Fibroblast of skin of right biceps (primary cell): ENCODE measurements at regions not wholly inside any gene's neighbourhood (a gene's known extent, or its start where the extent isn't known, plus 50 kb on each side); places are given as distances from the start of the nearest gene placed in this dataset.
"Not testable (repeated sequence)": the region's sequence is repeated elsewhere in the genome, so short reads cannot be mapped to it uniquely, and the experiment has no call there.

Source experiments
- DNase-seq: peaks from one replicate; pipeline ENCODE4 v3.0.0-alpha.2; 2013

DNA sequence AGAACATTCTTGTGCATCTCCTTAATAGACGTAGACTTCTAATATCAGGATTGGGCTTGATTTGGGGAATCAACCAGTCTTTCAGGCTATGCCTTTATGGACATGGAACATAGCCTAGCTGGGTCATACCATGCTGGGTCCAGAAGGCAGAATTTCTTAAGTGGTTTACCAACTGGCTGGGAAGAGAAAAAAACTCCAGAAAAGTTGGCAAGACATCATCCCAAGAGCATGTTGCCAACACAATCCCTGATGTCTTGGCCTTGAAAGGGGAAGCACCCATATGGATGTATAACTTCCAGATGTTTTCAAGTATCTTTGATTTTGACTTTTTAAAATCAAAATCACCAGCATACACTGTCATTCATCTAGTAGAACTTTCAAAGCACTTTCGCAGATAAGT lies 138.0 kb upstream of the FGF13 start:
- no peak for DNase-seq

- DNase-seq = peak; percentile 1
These were observed 136.4 kb upstream of the FGF13 start for GRCh38 chrX:138847930-138848329.

DNA sequence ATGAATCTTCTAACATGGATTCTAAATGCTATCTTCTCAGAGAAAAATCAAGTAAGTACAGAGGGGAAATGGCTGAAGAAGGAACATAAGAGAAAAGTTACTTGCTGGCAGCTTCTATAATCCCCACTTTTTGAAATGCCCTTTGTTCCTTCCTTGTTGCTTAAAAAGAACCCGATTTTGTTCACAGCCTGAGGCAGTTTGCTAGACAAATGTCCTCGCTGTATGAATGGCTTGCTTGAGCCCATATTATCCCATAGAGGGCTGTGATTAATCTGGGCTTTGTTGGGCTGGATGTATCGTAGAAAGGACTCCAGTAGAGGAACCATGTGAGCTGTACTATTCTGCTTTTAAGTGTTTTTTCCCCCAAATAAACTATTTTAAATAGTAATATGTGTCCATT lies 134.3 kb upstream of the FGF13 start:
- no peak for DNase-seq

- not testable (repeated sequence) for DNase-seq
These were observed 95.9 kb upstream of the FGF13 start for GRCh38 chrX:138807400-138807799.

- DNase-seq = no peak
These were observed 82.7 kb upstream of the FGF13 start for GRCh38 chrX:138794246-138794645.

DNA sequence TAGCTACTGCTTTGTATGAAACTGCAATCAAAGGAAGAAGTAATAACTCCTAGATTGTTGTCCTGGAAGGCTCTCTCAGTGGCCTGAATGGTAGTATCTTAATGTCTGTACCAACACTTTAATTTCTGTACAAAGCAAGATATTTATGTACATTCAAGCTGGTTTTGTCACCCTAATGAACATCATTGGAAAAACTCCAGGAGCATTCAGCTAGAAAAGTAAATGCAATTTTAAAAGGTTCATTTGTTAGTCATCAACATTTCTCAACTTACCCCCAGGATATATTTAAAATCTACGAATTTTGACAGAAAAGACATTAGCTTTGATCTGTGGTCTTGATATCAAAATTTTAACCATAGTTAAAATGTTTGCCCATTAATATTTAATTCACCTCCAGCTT lies 80.0 kb upstream of the FGF13 start:
- DNase-seq = no peak

- DNase-seq = no peak
These were observed 77.3 kb upstream of the FGF13 start for GRCh38 chrX:138788771-138789170.

GRCh38 chrX:138778576-138778909 lies 67.0 kb upstream of the FGF13 start:
- not testable (repeated sequence) for DNase-seq

DNA sequence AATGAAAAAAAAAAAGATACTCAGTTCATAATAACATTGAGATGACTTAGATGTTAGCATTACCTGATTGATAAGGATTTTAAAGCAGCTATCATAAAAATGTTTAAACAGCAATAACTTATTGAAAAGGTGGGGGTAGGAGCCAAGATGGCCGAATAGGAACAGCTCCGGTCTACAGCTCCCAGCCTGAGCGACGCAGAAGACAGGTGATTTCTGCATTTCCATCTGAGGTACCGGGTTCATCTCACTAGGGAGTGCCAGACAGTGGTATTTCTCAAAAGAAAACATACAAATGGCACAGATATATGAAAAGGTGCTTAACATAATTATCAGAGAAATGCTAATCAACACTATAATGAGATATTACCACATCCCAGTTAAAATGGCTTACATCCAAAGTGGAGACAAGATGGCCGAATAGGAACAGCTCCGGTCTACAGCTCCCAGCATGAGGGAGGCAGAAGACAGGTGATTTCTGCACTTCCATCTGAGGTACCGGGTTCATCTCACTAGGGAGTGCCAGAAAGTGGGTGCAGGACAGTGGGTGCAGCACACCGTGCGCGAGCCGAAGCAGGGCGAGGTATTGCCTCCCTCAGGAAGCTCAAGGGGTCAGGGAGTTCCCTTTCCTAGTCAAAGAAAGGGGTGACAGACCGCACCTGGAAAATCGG lies 66.5 kb upstream of the FGF13 start:
- not testable (repeated sequence) for DNase-seq

- no peak for DNase-seq
These were observed 65.7 kb upstream of the FGF13 start for GRCh38 chrX:138777230-138777629.

DNA sequence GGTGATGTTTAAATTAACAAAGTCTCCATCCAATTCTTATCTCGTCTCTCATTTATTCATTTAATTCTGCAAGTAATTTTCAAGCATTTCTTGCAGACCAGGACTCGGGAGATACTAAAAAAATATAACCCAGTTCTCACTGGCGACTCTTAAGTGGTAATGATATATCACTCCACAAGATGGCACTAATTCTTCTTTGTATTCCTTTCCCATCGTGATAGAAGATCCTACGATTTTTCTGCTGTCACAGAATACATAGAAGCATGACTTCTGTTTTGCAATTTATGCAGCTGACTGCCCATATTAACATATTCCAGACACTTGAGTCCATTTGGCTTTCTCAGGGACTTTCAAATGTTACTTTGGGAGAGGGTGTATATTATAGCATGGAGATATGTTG lies 64.0 kb upstream of the FGF13 start:
- DNase-seq = peak; percentile 12

DNA sequence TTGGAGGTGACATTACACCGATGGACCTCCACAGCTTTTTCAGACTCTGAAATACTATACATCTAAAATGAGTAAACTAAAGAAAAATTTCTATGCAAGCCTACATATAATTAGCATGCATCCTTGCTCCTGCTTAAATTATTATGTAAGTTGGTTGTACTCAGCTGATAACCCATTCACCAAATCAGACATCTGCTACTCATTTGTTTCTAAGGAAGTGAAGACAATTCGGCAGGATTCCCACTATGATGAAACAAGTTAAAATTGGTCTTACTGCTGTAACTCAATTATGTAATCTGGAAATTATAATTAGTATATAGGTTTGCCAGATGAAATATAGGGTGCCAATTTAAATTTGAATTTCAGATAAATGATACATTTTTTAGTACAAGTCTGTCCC lies 59.5 kb upstream of the FGF13 start:
- DNase-seq = no peak

- DNase-seq = no peak
These were observed 58.4 kb upstream of the FGF13 start for GRCh38 chrX:138769918-138770317.

DNA sequence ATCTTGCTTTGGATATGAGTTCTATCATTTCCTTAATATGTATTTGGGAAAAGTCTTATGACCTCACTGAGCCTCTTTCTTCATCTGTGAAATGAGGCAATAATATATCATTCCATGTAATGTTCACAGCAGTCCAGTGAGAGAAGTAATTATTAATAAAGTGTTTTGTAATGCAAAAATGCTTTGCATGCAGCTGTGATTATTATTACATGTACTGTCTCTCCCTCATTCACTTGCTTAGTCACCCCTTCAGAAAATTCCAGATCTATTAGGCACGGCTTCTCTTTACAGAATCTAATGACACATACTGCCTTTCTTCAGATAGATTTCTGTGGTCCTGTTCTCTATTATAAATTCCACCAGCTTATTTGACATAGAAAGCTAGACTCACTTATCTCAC lies 53.5 kb upstream of the FGF13 start:
- peak; percentile 60 for DNase-seq

DNA sequence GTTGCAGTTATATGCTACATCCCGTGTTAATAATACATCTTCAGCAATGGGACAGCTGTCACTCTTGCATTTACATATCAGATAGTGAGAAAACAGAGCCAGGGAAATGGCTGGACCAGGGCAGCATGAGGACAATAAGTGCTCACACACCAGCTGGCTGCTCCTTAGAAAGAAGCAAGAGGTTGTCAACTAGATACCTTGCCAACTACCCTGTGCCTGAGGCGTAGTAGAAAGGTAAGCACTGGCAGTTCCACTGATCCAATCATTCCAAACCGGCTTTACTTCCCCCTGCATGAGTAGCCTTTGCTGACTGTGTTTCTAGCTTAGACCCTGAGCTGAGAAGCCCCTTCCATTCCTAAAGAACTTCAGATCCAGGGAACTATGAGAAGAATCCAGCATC lies 52.2 kb upstream of the FGF13 start:
- no peak for DNase-seq

DNA sequence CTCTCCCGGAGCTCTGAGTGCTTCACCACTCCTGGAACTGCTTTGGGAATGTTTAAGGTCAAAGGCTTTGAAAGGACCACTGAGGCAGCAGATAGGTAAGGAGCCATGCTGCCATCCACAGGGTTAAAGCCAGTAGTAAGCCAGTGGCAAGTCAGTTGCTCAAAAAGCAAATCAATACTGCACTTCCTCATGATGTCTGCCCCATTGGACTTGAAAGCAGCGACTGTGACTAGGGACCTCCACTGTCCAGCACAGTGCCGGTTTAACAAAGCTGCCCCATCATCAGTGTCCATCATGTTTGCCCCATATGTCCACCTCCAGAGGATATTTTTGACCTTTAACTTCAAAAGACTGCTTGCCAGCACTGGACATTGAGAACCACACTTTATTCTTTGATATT lies 49.9 kb upstream of the FGF13 start:
- no peak for DNase-seq
